NCI-H187 (cell line): ENCODE measurements at regions not wholly inside any gene's neighbourhood (a gene's known extent, or its start where the extent isn't known, plus 50 kb on each side); places are given as distances from the start of the nearest gene placed in this dataset.

Experiments used
- DNase-seq, 2 experiments: peaks; one replicate each; lab custom pipeline; 2025; lab: John Stamatoyannopoulos, UW

- DNase-seq, result no peak
These were observed 297.4 kb downstream of the ENC1 start for GRCh38 chr5:74342948-74343682.

GRCh38 chr5:74342182-74342581 lies 298.3 kb downstream of the ENC1 start:
- no peak for DNase-seq

GRCh38 chr5:74341221-74341620 lies 299.3 kb downstream of the ENC1 start:
- DNase-seq, result no peak

- no peak for DNase-seq
These were observed 300.1 kb downstream of the ENC1 start for GRCh38 chr5:74340476-74340875.

- no peak for DNase-seq
These were observed 302.6 kb downstream of the ENC1 start for GRCh38 chr5:74337984-74338310.

GRCh38 chr5:74337254-74337983 lies 303.1 kb downstream of the ENC1 start:
- DNase-seq, result no peak

- DNase-seq, result no peak
These were observed 304.2 kb downstream of the ENC1 start for GRCh38 chr5:74336297-74336696.

GRCh38 chr5:74334762-74335384 lies 305.7 kb downstream of the ENC1 start:
- no peak for DNase-seq

- no peak for DNase-seq
These were observed 306.3 kb downstream of the ENC1 start for GRCh38 chr5:74334062-74334761.

GRCh38 chr5:74333430-74333829 lies 307.1 kb downstream of the ENC1 start:
- no peak for DNase-seq

- DNase-seq, result no peak
These were observed 307.8 kb downstream of the ENC1 start for GRCh38 chr5:74332682-74333081.

- DNase-seq, result no peak
These were observed 308.5 kb downstream of the ENC1 start for GRCh38 chr5:74332006-74332405.

GRCh38 chr5:74328221-74328630 lies 312.3 kb downstream of the ENC1 start:
- DNase-seq, result no peak

GRCh38 chr5:74327339-74327685 lies 313.2 kb downstream of the ENC1 start:
- DNase-seq, result no peak

GRCh38 chr5:74326571-74327338 lies 313.8 kb downstream of the ENC1 start:
- DNase-seq, result peak; percentile 33 to 51

- no peak for DNase-seq
These were observed 314.7 kb downstream of the ENC1 start for GRCh38 chr5:74325866-74326265.

GRCh38 chr5:74324556-74324955 lies 316.0 kb downstream of the ENC1 start:
- no peak for DNase-seq

- DNase-seq, result no peak
These were observed 317.6 kb downstream of the ENC1 start for GRCh38 chr5:74322944-74323343.

GRCh38 chr5:74322191-74322590 lies 318.3 kb downstream of the ENC1 start:
- DNase-seq, result no peak

- no peak for DNase-seq
These were observed 319.2 kb downstream of the ENC1 start for GRCh38 chr5:74321326-74321725.

- DNase-seq, result no peak
These were observed 320.0 kb downstream of the ENC1 start for GRCh38 chr5:74320526-74320925.

- no peak for DNase-seq
These were observed 321.5 kb downstream of the ENC1 start for GRCh38 chr5:74319076-74319475.
